HCT116 (cell line): ENCODE measurements at regions not wholly inside any gene's neighbourhood (a gene's known extent, or its start where the extent isn't known, plus 50 kb on each side); places are given as distances from the start of the nearest gene placed in this dataset.

Experiments used
- ATAC-seq: fragments of 200-7000 bp; cut with Tn5 transposase; 2 replicates; pipeline ENCODE4 v1.9.1; 2020; ENCODE audit warnings: mild to moderate bottlenecking, moderate library complexity
- BruUV-seq: library from RNA; stranded (reverse); fragments of 400-500 nt; replicated peaks from 2 replicates; lab custom pipeline; 2021; lab: Mats Ljungman, UMichigan
- CTCF ChIA-PET: fragments of 300-600 bp; sonication (Branson Sonifier 250); formaldehyde crosslinking; loops from one replicate; lab custom pipeline; 2021; ENCODE audit warnings: antibody characterized with exemption; lab: Charles Lee
- POLR2A ChIA-PET: fragments of 300-600, 350-600 bp; sonication (Branson Sonifier 250); formaldehyde crosslinking; loops from one replicate; lab custom pipeline; 2021; ENCODE audit warnings: antibody characterized with exemption; lab: Charles Lee
- RAD21 ChIA-PET, 2 experiments: fragments of 300-600 bp; sonication (Branson Sonifier 250); formaldehyde crosslinking; loops; one replicate each; lab custom pipeline; 2023; ENCODE audit warnings: low total read pairs in 2 of 2; ENCODE audit not compliant: uncharacterized antibody in 2 of 2, unreplicated experiment in 2 of 2, low non-redundant PET in 1 of 2; lab: Charles Lee
- DNase-seq: peaks from one replicate; pipeline ENCODE4 v3.0.0-alpha.2; 2010; ENCODE audit warnings: low read depth, low spot score
- H2AFZ ChIP-seq: fragments of 200-600 bp; shearing (Covaris generic), sonication (generic); 2 replicates; pipeline ENCODE4 v1.6.1; 2017; ENCODE audit warnings: low read depth, mixed run types, mixed read lengths, antibody characterized with exemption, low read length; ENCODE audit not compliant: poor library complexity, severe bottlenecking
- H3K27ac ChIP-seq: 2 replicates; pipeline ENCODE4 v1.5.1; 2012; ENCODE audit warnings: low read depth, low read length
- H3K27me3 ChIP-seq: fragments of 200-600 bp; sonication (generic); 2 replicates; pipeline ENCODE4 v1.6.1; 2016; ENCODE audit warnings: mixed run types, low read length, mixed read lengths; ENCODE audit not compliant: insufficient read depth
- H3K36me3 ChIP-seq, 2 experiments: fragments of 200-500 bp in 1 of 2; fragments of 200-600 bp in 1 of 2; sonication (Bioruptor generic) in 1 of 2; sonication (generic) in 1 of 2; 2 replicates each; pipeline versions ENCODE4 v1.5.1 to v1.6.1; 2014 to 2016; ENCODE audit warnings: low read length in 2 of 2, inconsistent platforms in 1 of 2, mixed read lengths in 1 of 2, mixed run types in 1 of 2; ENCODE audit not compliant: insufficient read depth in 2 of 2, control insufficient read depth in 1 of 2
- H3K4me1 ChIP-seq, 2 experiments: fragments of 200-600 bp in 1 of 2; sonication (generic) in 1 of 2; 2 replicates each; pipeline versions ENCODE4 v1.5.1 to v1.6.1; 2012 to 2017; ENCODE audit warnings: low read length in 2 of 2, inconsistent platforms in 1 of 2, mild to moderate bottlenecking in 1 of 2, mixed read lengths in 1 of 2, mixed run types in 1 of 2, moderate library complexity in 1 of 2; ENCODE audit not compliant: insufficient read depth in 2 of 2, control insufficient read depth in 1 of 2
- H3K4me2 ChIP-seq: fragments of 200-600 bp; sonication (generic); 2 replicates; pipeline ENCODE4 v1.6.1; 2017; ENCODE audit warnings: mixed run types, low read length, mixed read lengths
- H3K4me3 ChIP-seq, 2 experiments: fragments of 200-600 bp in 1 of 2; sonication (generic) in 1 of 2; replicated peaks in 1 of 2; 2 replicates each; pipeline ENCODE4 v1.5.1; 2011 to 2016; ENCODE audit warnings: low read length in 2 of 2, control low read depth in 1 of 2, low read depth in 1 of 2, mild to moderate bottlenecking in 1 of 2, mixed read lengths in 1 of 2, mixed run types in 1 of 2
- H3K79me2 ChIP-seq: fragments of 200-600 bp; sonication (generic); 2 replicates; pipeline ENCODE4 v1.6.1; 2017; ENCODE audit warnings: mild to moderate bottlenecking, mixed run types, low read length, moderate library complexity, mixed read lengths; ENCODE audit not compliant: insufficient read depth
- H3K9ac ChIP-seq: fragments of 200-600 bp; sonication (generic); 2 replicates; pipeline ENCODE4 v1.6.1; 2016; ENCODE audit warnings: low read length, mixed read lengths
- H3K9me2 ChIP-seq: fragments of 200-600 bp; sonication (generic), shearing (Covaris generic); 2 replicates; pipeline ENCODE4 v1.6.1; 2017; ENCODE audit warnings: mixed run types, mild to moderate bottlenecking, moderate library complexity; ENCODE audit not compliant: insufficient read depth
- H3K9me3 ChIP-seq, 2 experiments: fragments of 200-500 bp in 1 of 2; fragments of 200-600 bp in 1 of 2; sonication (Bioruptor generic) in 1 of 2; sonication (generic) in 1 of 2; 2 replicates each; pipeline ENCODE4 v1.6.1; 2014 to 2017; ENCODE audit warnings: low read length in 2 of 2, mixed read lengths in 2 of 2, inconsistent platforms in 1 of 2, low read depth in 1 of 2, mild to moderate bottlenecking in 1 of 2, mixed run types in 1 of 2, moderate library complexity in 1 of 2; ENCODE audit not compliant: control insufficient read depth in 1 of 2, insufficient read depth in 1 of 2
- H4K20me1 ChIP-seq: fragments of 200-600 bp; sonication (generic), shearing (Covaris generic); 2 replicates; pipeline ENCODE4 v1.6.1; 2017; ENCODE audit warnings: mixed run types, mild to moderate bottlenecking, moderate library complexity; ENCODE audit not compliant: insufficient read depth
- EGR1 ChIP-seq: IDR thresholded peaks from 2 replicates; pipeline ENCODE4 v1.6.1; 2012; ENCODE audit warnings: low read depth
- EZH2 ChIP-seq: fragments of 200-600 bp; sonication (generic); IDR thresholded peaks from 2 replicates; pipeline ENCODE4 v1.6.1; 2017; ENCODE audit warnings: antibody characterized with exemption, mixed run types
- EZH2phosphoT487 ChIP-seq: fragments of 200-600 bp; IDR thresholded peaks from 2 replicates; pipeline ENCODE4 v1.6.1; 2018; ENCODE audit warnings: antibody characterized with exemption, borderline replicate concordance
- FOSL1 ChIP-seq: IDR thresholded peaks from 2 replicates; pipeline ENCODE4 v1.6.1; 2012; ENCODE audit warnings: low read depth
- JUND ChIP-seq: IDR thresholded peaks from 2 replicates; pipeline ENCODE4 v1.6.1; 2012
- POLR2A ChIP-seq: IDR thresholded peaks from 2 replicates; pipeline ENCODE4 v1.7.0; 2011; ENCODE audit warnings: borderline replicate concordance; ENCODE audit not compliant: insufficient read depth, insufficient read length; ENCODE audit errors: extremely low read depth
- SRF ChIP-seq: IDR thresholded peaks from 2 replicates; pipeline ENCODE4 v1.6.1; 2012; ENCODE audit warnings: low read depth
- TCF7L2 ChIP-seq: IDR thresholded peaks from 2 replicates; pipeline ENCODE4 v1.7.0; 2011; ENCODE audit warnings: borderline replicate concordance, inconsistent platforms; ENCODE audit not compliant: insufficient read depth, insufficient read length; ENCODE audit errors: extremely low read depth
- intact Hi-C: fragments of 100-400 bp; cut with micrococcal nuclease; formaldehyde crosslinking; loops from 2 replicates; pipeline ENCODE4 v1.10.0; 2022

DNA sequence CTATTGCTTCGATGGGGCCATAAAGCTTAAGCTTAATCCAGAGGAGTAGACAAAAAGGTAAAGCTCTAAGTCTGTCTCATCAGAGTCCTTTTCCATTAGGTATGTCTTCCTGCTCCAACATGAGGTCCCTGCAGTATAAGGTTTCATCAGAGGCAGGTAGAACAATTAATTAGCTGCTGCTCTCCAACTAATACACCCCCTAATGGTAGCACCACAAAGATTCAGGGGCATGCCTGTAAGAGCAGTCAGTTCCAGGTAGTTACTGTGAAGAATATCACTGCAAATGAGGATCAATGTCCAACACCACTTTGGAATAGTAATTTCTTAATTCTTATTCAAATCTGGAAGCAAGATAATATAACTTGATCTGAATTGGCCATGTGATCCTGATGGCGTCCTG lies 160.3 kb upstream of the ESRRG start:
- no peak for TF ChIP-seq FOSL1
- no peak for TF ChIP-seq EZH2
- TF ChIP-seq EZH2phosphoT487, result no peak
- no peak for TF ChIP-seq TCF7L2
- TF ChIP-seq EGR1, result no peak
- no peak for TF ChIP-seq POLR2A
- no peak for TF ChIP-seq JUND
- Histone ChIP-seq H3K4me3 (no peak overlapping the region), H2AFZ (no peak overlapping the region), H3K79me2 (no peaks in the 10 kb centered on the region), H3K9ac (no peak overlapping the region), H3K27ac (no peak overlapping the region), H3K27me3 (no peaks in the 10 kb centered on the region), H3K4me2 (no peak overlapping the region), H3K9me3 (no peaks in the 10 kb centered on the region), H3K4me1 (no peaks in the 10 kb centered on the region), H3K36me3 (no peaks in the 10 kb centered on the region), H4K20me1 (no peaks in the 10 kb centered on the region), H3K9me2 (no peaks in the 10 kb centered on the region)
- no peak for ATAC-seq
- no TSS peak for BruUV-seq
- ChIA-PET POLR2A (no interaction called here), CTCF (no interaction called here), RAD21 (no interaction called here)
- DNase-seq, result no peak
- intact Hi-C loops, result no loop called here

DNA sequence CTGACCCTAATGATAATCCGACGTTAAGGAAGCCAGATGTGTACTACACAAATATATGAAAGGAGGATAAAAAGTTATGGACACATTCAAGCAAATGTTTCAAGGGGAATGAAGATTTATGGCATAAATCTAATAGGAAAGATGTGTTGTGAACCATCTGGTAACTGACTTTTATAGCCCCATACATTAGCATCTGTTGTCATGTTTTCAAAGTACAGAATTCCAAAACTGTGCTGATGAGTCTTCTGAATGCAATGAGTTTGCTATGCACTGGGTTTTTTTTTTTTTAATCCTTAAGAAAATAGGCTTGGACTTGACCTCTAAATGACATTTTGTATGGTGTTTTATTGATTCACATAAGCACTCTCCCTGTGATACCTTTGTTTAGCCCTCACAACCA lies 158.5 kb upstream of the ESRRG start:
- POLR2A ChIA-PET, result no interaction called here
- H3K9me2 ChIP-seq, result no peaks in the 10 kb centered on the region
- RAD21 ChIA-PET, result no interaction called here
- H3K27me3 ChIP-seq, result no peaks in the 10 kb centered on the region
- no peak overlapping the region for H3K4me2 ChIP-seq
- H4K20me1 ChIP-seq, result no peaks in the 10 kb centered on the region
- TF ChIP-seq EZH2 (no peak), SRF (no peak), EZH2phosphoT487 (no peak)
- intact Hi-C loops, result no loop called here
- no peaks in the 10 kb centered on the region for H3K36me3 ChIP-seq
- no TSS peak for BruUV-seq
- ATAC-seq, result no peak
- H3K79me2 ChIP-seq, result no peaks in the 10 kb centered on the region
- H2AFZ ChIP-seq, result no peak overlapping the region
- no peak for DNase-seq
- CTCF ChIA-PET, result no interaction called here
- no peak overlapping the region for H3K4me3 ChIP-seq
- no peak overlapping the region for H3K27ac ChIP-seq
- no peaks in the 10 kb centered on the region for H3K9me3 ChIP-seq
- H3K4me1 ChIP-seq, result no peaks in the 10 kb centered on the region
- H3K9ac ChIP-seq, result no peak overlapping the region
